Panc1 (cell line): ENCODE measurements at regions not wholly inside any gene's neighbourhood (a gene's known extent, or its start where the extent isn't known, plus 50 kb on each side); places are given as distances from the start of the nearest gene placed in this dataset.

Experiments used
- ATAC-seq: fragments of 200-7000 bp; cut with Tn5 transposase; 2 replicates; pipeline ENCODE4 v1.9.1; 2020; ENCODE audit warnings: mild to moderate bottlenecking, moderate library complexity
- BruUV-seq: library from RNA; stranded (reverse); fragments of 400-500 nt; replicated peaks from 2 replicates; lab custom pipeline; 2021; lab: Mats Ljungman, UMichigan
- CTCF ChIA-PET: fragments of 300-600 bp; sonication (Branson Sonifier 250); formaldehyde crosslinking; loops from one replicate; lab custom pipeline; 2022; ENCODE audit warnings: antibody characterized with exemption; lab: Charles Lee
- POLR2A ChIA-PET: fragments of 300-600 bp; sonication (Branson Sonifier 250); formaldehyde crosslinking; loops from one replicate; lab custom pipeline; 2022; ENCODE audit warnings: antibody characterized with exemption; lab: Charles Lee
- DNase-seq: peaks from one replicate; pipeline ENCODE4 v3.0.0-alpha.2; 2010; ENCODE audit warnings: low read depth, low spot score
- H3K27ac ChIP-seq: 2 replicates; pipeline ENCODE4 v1.5.1; 2011; ENCODE audit warnings: mild to moderate bottlenecking, low read length, inconsistent platforms
- H3K27me3 ChIP-seq: fragments of 200-500 bp; sonication (Bioruptor generic); 2 replicates; pipeline ENCODE4 v1.6.0; 2014; ENCODE audit warnings: low read length, inconsistent platforms; ENCODE audit not compliant: control insufficient read depth, insufficient read depth
- H3K36me3 ChIP-seq: fragments of 200-500 bp; sonication (Bioruptor generic); 2 replicates; pipeline ENCODE4 v1.5.1; 2014; ENCODE audit warnings: inconsistent platforms, mild to moderate bottlenecking, low read length, moderate library complexity; ENCODE audit not compliant: control insufficient read depth, insufficient read depth
- H3K4me1 ChIP-seq: 2 replicates; pipeline ENCODE4 v1.5.1; 2011; ENCODE audit warnings: inconsistent platforms, mild to moderate bottlenecking, low read length, moderate library complexity; ENCODE audit not compliant: control insufficient read depth, insufficient read depth
- H3K4me3 ChIP-seq, 2 experiments: 2 replicates each; pipeline ENCODE4 v1.5.1; 2011 to 2012; ENCODE audit warnings: low read depth in 2 of 2, low read length in 2 of 2, mild to moderate bottlenecking in 2 of 2, inconsistent platforms in 1 of 2, moderate library complexity in 1 of 2
- H3K9me3 ChIP-seq: fragments of 200-500 bp; sonication (Bioruptor generic); 2 replicates; pipeline ENCODE4 v1.5.1; 2014; ENCODE audit warnings: low read depth, mild to moderate bottlenecking, inconsistent platforms, low read length, moderate library complexity; ENCODE audit not compliant: control insufficient read depth, insufficient read depth
- CTCF ChIP-seq: fragments of 450-650 bp; IDR thresholded peaks from 2 replicates; pipeline ENCODE4 v1.5.1; 2017; ENCODE audit warnings: mild to moderate bottlenecking
- POLR2AphosphoS5 ChIP-seq: IDR thresholded peaks from 2 replicates; pipeline ENCODE4 v1.6.1; 2012; ENCODE audit warnings: mild to moderate bottlenecking, low read depth, low read length, moderate library complexity
- REST ChIP-seq, 2 experiments: IDR thresholded peaks; 2 replicates each; pipeline ENCODE4 v1.6.1; 2011 to 2012; ENCODE audit warnings: low read depth in 2 of 2, control low read depth in 1 of 2, low read length in 1 of 2, mild to moderate bottlenecking in 1 of 2, moderate library complexity in 1 of 2; ENCODE audit not compliant: insufficient read depth in 1 of 2
- SIN3A ChIP-seq: IDR thresholded peaks from 2 replicates; pipeline ENCODE4 v1.6.1; 2012; ENCODE audit warnings: low read depth, mild to moderate bottlenecking, low read length, moderate library complexity, borderline replicate concordance; ENCODE audit not compliant: insufficient read depth
- TCF7L2 ChIP-seq: IDR thresholded peaks from 2 replicates; pipeline ENCODE4 v1.6.1; 2011; ENCODE audit warnings: mild to moderate bottlenecking, low read depth, low read length, inconsistent platforms
- in situ Hi-C: cut with HindIII; loops from 2 replicates; pipeline ENCODE4 v1.10.0; 2016; ENCODE audit warnings: low sequenced_read_pairs, low pct_unique_long_range_greater_than_20kb
- intact Hi-C: fragments of 100-400 bp; cut with micrococcal nuclease; formaldehyde crosslinking; loops from one replicate; pipeline ENCODE4 v1.10.0; 2022; ENCODE audit not compliant: unreplicated experiment

- no peaks in the 10 kb centered on the region for H3K27me3 ChIP-seq
- intact Hi-C loops: no loop called here
- TF ChIP-seq SIN3A (no peak), CTCF (no peak), REST (IDR thresholded peaks at IDR 0.05; ENCODE audit: insufficient read depth in 1 of 2, low read depth in 2 of 2, low read length in 1 of 2) (no peak), TCF7L2 (no peak), POLR2AphosphoS5 (no peak)
- no peak overlapping the region for H3K27ac ChIP-seq
- no TSS peak for BruUV-seq
- H3K4me1 ChIP-seq: peaks cover 4% of the 10 kb centered on the region; the same call in 1 of the 2 replicates
- no peaks in the 10 kb centered on the region for H3K36me3 ChIP-seq
- no peak for DNase-seq
- ATAC-seq: no peak
- in situ Hi-C loops: no loop called here
- CTCF ChIA-PET: no interaction called here
- POLR2A ChIA-PET: no interaction called here
- no peak overlapping the region for H3K4me3 ChIP-seq
- H3K9me3 ChIP-seq: no peaks in the 10 kb centered on the region
Observed at GRCh38 chr14:51457843-51458562, 193.7 kb upstream of the FRMD6 start.

GRCh38 chr14:51458563-51458955 is 193.2 kb upstream of the FRMD6 start:
- DNase-seq: peak; percentile 30
- intact Hi-C loops (no loop called here), in situ Hi-C loops (no loop called here)
- H3K27me3 ChIP-seq: no peaks in the 10 kb centered on the region
- TF ChIP-seq SIN3A: no peak
- no peak for TF ChIP-seq TCF7L2
- TF ChIP-seq CTCF: no peak
- TF ChIP-seq REST (IDR thresholded peaks at IDR 0.05; ENCODE audit: insufficient read depth in 1 of 2, low read depth in 2 of 2, low read length in 1 of 2): no peak
- no peak for TF ChIP-seq POLR2AphosphoS5
- BruUV-seq: no TSS peak
- no peak overlapping the region for H3K4me3 ChIP-seq
- CTCF ChIA-PET: no interaction called here
- H3K4me1 ChIP-seq: peaks cover 4% of the 10 kb centered on the region; the same call in 1 of the 2 replicates
- no peak for ATAC-seq
- H3K36me3 ChIP-seq: no peaks in the 10 kb centered on the region
- no peaks in the 10 kb centered on the region for H3K9me3 ChIP-seq
- H3K27ac ChIP-seq: no peak overlapping the region
- POLR2A ChIA-PET: no interaction called here
